Heart left ventricle (tissue), 16 donors: ENCODE measurements at regions not wholly inside any gene's neighbourhood (a gene's known extent, or its start where the extent isn't known, plus 50 kb on each side); places are given as distances from the start of the nearest gene placed in this dataset.

Experiments used
- ATAC-seq, 4 donors: fragments of 200-7000 bp; cut with Tn5 transposase; one replicate each; pipeline ENCODE4 v1.9.1; 2020 to 2022; ENCODE audit warnings: moderate library complexity in 4 of 4, mild to moderate bottlenecking in 3 of 4, moderate number of reproducible peaks in 1 of 4
- DNase-seq, 5 donors: peaks; one replicate each; pipeline ENCODE4 v3.0.0-alpha.2; 2020
- H3K27ac ChIP-seq, 12 donors: fragments of 200-600 bp; sonication (generic) in 4 of 12; one replicate each; pipeline versions ENCODE4 v1.5.0 to v1.8.0; 2016 to 2022; ENCODE audit warnings: mild to moderate bottlenecking in 2 of 12
- H3K27me3 ChIP-seq, 9 donors: fragments of 200-600 bp; sonication (generic) in 2 of 9; one replicate each; pipeline versions ENCODE4 v1.5.1 to v1.8.0; 2016 to 2022; ENCODE audit warnings: mild to moderate bottlenecking in 3 of 9
- H3K36me3 ChIP-seq, 9 donors: fragments of 200-600 bp; sonication (generic) in 2 of 9; one replicate each; pipeline versions ENCODE4 v1.5.0 to v1.8.0; 2018 to 2022; ENCODE audit warnings: mild to moderate bottlenecking in 2 of 9
- H3K4me1 ChIP-seq, 12 donors: fragments of 200-600 bp; sonication (generic) in 4 of 12; one replicate each; pipeline versions ENCODE4 v1.5.0 to v1.8.0; 2016 to 2022; ENCODE audit warnings: mild to moderate bottlenecking in 3 of 12
- H3K4me3 ChIP-seq, 12 donors: fragments of 200-600 bp; sonication (generic) in 4 of 12; one replicate each; pipeline versions ENCODE4 v1.5.0 to v1.8.0; 2017 to 2022; ENCODE audit warnings: mild to moderate bottlenecking in 9 of 12, moderate library complexity in 4 of 12
- H3K9me3 ChIP-seq, 12 donors: fragments of 200-600 bp; sonication (generic) in 4 of 12; one replicate each; pipeline versions ENCODE4 v1.5.0 to v1.8.0; 2016 to 2022; ENCODE audit warnings: mild to moderate bottlenecking in 1 of 12
- CTCF ChIP-seq, 12 donors: fragments of 200-600 bp; sonication (generic) in 4 of 12; IDR thresholded peaks; one replicate each; pipeline versions ENCODE4 v1.5.0 to v1.8.0; 2018 to 2022; ENCODE audit warnings: antibody characterized with exemption in 12 of 12, mild to moderate bottlenecking in 5 of 12
- POLR2A ChIP-seq, 2 donors: fragments of 450-650 bp; IDR thresholded peaks; one replicate each; pipeline ENCODE4 v1.6.1; 2017; ENCODE audit warnings: antibody characterized with exemption in 2 of 2, mild to moderate bottlenecking in 2 of 2, moderate library complexity in 2 of 2
- WGBS, 4 donors: extraction: QIAGEN DNeasy Blood & Tissue Kit in 2 of 4; methylation state at CpG; one replicate each; pipeline versions ENCODE4 v1.1.5 to v1.1.7; 2013 to 2018; 5-methylcytosine and 5-hydroxymethylcytosine counted together
- intact Hi-C, 10 donors: fragments of 100-400 bp; cut with DNase I; formaldehyde crosslinking; loops; one replicate each; pipeline versions ENCODE4 v1.11.1 to v1.14.2; 2022
- donor health status: ischemic (EF 13 %, LVEDD 7.1; RV severe dilation, severe dysfunction).
- donor health status: healthy with polysubstance abuse.
- donor health status: DM: no; HTN: yes; CAD: no.
- donor health status: DM: no; HTN: no; CAD: no.
- donor health status: ischemic (EF 25% LVEDD 6.9; RV normal size, moderate dysfunction).
- donor health status: ischemic (EF 25% LVEDD 5.7; RV mildly dilated, moderate dysfunction).
- donor health status: healthy.
- donor health status: DM: yes; HTN: yes; CAD: no.
- donor health status: ischemic (EF 35%, LVEDD 5.7; RV mildly dilated, moderate dysfunction).
- donor health status: nonischemic (EF 11% LVEDD 7.7; RV severe dilation, severe dysfunction).
- donor health status: DM: yes; HTN: yes; CAD: no.
- donor health status: PGD.
- donor health status: ischemic (EF 29% LVEDD 5.4; RV normal size, mild dysfunction).
- donor health status: nonischemic (EF 23%, LVEDD 6.1; RV moderate dilation, normal function).

- intact Hi-C loops = no loop called here
These were observed 1575.1 kb downstream of the OTOL1 start for GRCh38 chr3:163071713-163072112.

More at GRCh38 chr3:163071713-163072112, 1575.1 kb downstream of the OTOL1 start:
- no peak overlapping the region for H3K4me3 ChIP-seq
- H3K36me3 ChIP-seq = no peaks in the 10 kb centered on the region
- TF ChIP-seq POLR2A (IDR thresholded peaks at IDR 0.05) (no peak), CTCF (IDR thresholded peaks at IDR 0.05) (no peak)
- WGBS, 4 donors = 65 to 79% (median 68%) methylated on average over 2 of the region's 2 CpGs
- H3K27me3 ChIP-seq = no peaks in the 10 kb centered on the region
- H3K9me3 ChIP-seq = peaks cover 0 to 27% (median 11%) of the 10 kb centered on the region in 12 donors
- H3K4me1 ChIP-seq = no peaks in the 10 kb centered on the region
- no peak overlapping the region for H3K27ac ChIP-seq
- DNase-seq (no peak), ATAC-seq (no peak)
